ENCODE measurements at regions not wholly inside any gene's neighbourhood (a gene's known extent, or its start where the extent isn't known, plus 50 kb on each side); places are given as distances from the start of the nearest gene placed in this dataset.
"Not testable (repeated sequence)": the region's sequence is repeated elsewhere in the genome, so short reads cannot be mapped to it uniquely, and the experiment has no call there.

DNA sequence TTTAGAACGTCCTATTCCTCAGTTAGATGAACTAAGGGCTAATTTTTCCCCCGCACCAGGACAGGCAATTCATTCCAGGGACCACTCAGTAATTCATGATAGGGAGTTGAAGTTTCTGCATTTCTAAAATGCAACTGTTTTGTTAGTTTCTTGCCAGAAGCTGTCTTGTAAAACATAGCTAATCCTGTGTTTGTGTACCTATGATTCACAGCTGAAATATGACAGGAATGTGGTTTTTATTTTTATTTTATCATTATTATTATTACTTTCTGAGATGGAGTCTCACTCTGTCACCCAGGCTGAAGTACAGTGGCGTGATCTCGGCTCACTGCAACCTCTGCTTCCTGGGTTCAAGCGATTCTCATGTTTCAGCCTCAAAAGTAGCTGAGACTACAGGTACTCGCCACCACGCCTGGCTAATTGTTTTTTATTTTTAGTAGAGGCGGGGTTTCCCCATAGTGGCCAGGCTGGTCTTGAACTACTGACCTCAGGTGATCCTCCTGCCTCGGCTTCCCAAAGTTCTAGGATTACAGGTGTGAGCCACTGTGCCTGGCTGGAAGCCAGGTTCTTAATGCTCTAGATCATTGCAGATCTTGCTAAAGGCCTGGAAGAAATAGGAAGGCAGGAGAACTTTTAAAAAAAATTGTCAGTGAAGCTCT lies 154.8 kb upstream of the FHL2 start:
- H3K9me3 Mint-ChIP-seq: no peaks in the 10 kb centered on the region
- H3K4me3 Mint-ChIP-seq: no peak overlapping the region
- intact Hi-C loops (cut with micrococcal nuclease): no loop called here
- no peaks in the 10 kb centered on the region for H3K36me3 Mint-ChIP-seq (ENCODE audit: low read depth)
- H3K27ac Mint-ChIP-seq: no peak overlapping the region
- H3K27me3 Mint-ChIP-seq: peaks cover 49% of the 10 kb centered on the region
- no peak for DNase-seq
- H3K4me1 Mint-ChIP-seq: no peaks in the 10 kb centered on the region

DNA sequence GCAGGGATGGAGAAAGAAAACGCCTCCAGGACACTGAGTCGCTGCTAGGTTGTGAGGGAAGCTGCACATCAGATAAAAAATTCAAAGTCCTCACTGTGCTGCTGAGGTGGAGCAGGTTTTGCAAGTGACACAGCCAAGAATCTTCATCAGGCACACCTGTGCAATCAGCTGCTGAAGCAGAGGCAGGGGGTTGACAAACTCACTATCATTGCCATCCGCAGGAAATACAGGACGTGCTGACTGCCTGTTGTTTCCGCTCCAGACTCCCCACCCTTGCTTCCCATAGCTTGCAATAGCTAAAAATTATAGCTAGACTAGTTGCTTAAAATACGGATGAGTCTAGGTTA lies 147.8 kb upstream of the FHL2 start:
- Mint-ChIP-seq H3K36me3 (ENCODE audit: low read depth) (no peaks in the 10 kb centered on the region), H3K27ac (no peak overlapping the region), H3K4me1 (peaks cover 4% of the 10 kb centered on the region), H3K27me3 (peaks cover 8% of the 10 kb centered on the region), H3K4me3 (no peak overlapping the region), H3K9me3 (no peaks in the 10 kb centered on the region)
- intact Hi-C loops (cut with micrococcal nuclease): loop anchor here (2.0 kb wide), 1 partner anchor 176 kb away; no protein-coding TSS in a partner anchor
- DNase-seq: peak; percentile 61

DNA sequence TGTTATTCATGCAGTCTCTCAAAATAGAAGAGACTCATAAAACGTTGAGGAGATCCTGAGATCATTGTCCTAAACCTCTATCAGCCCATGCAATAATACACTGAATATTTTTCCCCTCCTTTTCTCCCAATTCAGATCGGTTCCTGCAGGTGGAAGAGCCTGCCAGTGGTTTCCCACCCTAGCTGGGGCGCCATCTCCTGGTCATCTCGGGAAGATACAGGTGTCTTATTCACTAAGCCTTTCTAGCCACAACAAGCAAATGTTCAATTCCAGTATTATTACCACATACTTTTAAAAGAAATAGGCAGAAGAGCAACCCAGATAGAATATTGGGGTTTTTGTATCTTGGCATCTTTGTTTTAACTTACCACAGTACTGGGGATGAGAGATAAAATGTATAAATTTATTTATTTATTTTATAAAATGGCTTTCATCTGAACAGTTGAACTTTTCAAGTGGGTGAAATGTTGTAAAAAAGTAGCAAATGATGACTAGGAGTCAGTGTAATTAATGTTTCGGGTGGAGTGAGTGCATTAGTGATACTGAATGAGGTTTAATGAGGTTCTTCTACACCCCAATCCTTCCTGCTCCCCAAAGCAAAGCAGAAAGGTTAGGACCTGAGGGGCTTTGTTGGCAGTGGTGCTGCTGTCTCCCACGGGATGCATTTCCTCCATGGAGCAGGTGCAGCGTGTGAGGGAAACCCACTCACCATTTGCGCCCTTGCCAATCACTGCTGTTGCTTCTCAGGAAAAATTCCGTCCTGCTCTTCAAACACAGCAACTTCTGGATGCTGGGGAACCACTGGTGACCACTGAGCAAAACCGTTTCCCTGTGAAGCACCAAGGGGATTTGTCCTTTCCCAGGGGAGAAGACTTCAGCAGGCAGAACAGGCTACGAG lies 147.1 kb upstream of the FHL2 start:
- no peak overlapping the region for H3K27ac Mint-ChIP-seq
- DNase-seq: peak; percentile 89
- H3K9me3 Mint-ChIP-seq: no peaks in the 10 kb centered on the region
- intact Hi-C loops (cut with micrococcal nuclease): loop anchor here (2.0 kb wide), 1 partner anchor 175 kb away; no protein-coding TSS in a partner anchor
- H3K27me3 Mint-ChIP-seq: peaks cover 7% of the 10 kb centered on the region
- no peak overlapping the region for H3K4me3 Mint-ChIP-seq
- H3K4me1 Mint-ChIP-seq: peaks cover 4% of the 10 kb centered on the region
- H3K36me3 Mint-ChIP-seq (ENCODE audit: low read depth): no peaks in the 10 kb centered on the region

DNA sequence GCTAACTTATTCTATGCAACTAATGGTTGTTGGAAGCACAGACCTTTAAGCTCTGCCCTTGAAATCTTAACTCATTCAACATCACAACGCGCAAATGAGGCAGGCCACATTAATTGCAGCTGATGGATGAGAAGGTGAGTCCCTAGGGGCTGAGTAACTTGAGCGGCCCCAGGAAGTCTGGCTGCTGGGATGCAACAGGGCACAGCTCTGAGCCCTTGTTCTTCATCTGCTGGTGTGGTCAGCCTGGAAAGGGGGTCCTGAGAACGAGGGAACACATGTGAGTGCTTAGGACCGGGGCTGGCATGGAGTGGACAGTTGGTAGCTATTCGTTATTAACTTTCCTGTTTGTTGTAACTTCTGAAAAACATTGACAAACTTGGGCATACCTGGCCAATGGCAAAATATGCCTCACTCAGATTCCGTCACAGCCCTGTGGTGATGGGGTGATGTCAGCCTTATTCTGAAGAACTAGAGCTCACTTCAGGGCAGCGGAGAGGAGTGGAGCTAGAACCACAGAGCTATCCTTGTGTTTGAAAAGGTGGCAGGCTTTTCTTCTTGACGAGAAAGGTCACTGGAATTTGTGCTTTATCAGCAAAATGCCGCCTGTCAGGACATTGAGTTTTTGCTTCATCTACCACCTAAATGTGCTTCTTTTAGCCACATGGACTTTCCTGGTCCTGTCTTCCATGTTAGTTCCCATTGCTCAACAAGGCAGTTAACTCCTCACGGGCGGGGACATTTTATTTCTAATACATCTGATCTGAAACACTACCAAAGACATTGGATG lies 145.9 kb upstream of the FHL2 start:
- no peaks in the 10 kb centered on the region for H3K9me3 Mint-ChIP-seq
- no peak overlapping the region for H3K4me3 Mint-ChIP-seq
- no peaks in the 10 kb centered on the region for H3K36me3 Mint-ChIP-seq (ENCODE audit: low read depth)
- no peak overlapping the region for H3K27ac Mint-ChIP-seq
- DNase-seq: no peak
- peaks cover 3% of the 10 kb centered on the region for H3K27me3 Mint-ChIP-seq
- H3K4me1 Mint-ChIP-seq: peaks cover 6% of the 10 kb centered on the region
- intact Hi-C loops (cut with micrococcal nuclease): no loop called here

DNA sequence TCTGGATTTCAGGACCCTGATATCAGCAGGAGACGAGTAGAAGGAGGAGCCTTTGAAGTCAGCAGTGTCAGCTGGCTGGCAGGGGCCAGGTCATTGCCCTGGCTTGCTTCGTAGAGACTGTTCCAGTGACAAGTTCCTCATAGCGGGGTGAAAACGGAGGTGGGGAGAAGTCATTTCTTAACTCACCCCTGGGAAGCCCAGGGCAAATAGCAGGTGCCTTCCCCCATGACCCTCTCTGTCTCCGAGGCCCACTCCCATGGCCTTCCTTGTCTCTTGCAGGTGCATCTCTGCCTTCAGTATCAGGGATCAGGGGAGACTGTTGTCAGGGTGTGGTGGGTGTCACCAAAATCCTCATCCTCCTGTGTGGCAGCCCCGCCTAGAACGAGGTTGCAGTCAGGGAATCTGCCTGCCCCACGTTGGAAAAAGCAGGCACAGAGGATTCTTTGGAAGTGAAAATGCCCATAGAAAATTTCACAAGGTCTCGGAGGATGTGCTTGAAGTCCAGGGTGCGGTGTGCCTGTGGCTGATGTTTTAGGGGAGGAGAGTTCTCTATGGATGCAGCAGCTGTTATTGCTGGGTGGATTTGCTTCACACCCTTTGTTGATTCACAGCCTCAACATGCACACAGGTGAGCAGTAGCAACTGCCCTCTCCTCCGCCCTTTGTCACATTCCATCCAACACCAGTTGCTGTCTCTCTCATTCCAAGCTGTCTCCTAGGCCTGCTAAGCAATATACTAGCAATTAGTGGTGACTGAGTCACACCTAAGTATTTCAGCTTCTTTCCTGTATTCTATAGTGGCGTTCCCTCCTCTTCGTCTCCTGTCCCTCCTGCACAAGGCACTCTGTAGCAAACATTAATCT lies 142.6 kb upstream of the FHL2 start:
- Mint-ChIP-seq H3K27me3 (peaks cover 9% of the 10 kb centered on the region), H3K9me3 (no peaks in the 10 kb centered on the region), H3K4me3 (no peak overlapping the region), H3K27ac (no peak overlapping the region), H3K36me3 (ENCODE audit: low read depth) (no peaks in the 10 kb centered on the region), H3K4me1 (peaks cover 6% of the 10 kb centered on the region)
- DNase-seq: no peak
- intact Hi-C loops (cut with micrococcal nuclease): no loop called here

DNA sequence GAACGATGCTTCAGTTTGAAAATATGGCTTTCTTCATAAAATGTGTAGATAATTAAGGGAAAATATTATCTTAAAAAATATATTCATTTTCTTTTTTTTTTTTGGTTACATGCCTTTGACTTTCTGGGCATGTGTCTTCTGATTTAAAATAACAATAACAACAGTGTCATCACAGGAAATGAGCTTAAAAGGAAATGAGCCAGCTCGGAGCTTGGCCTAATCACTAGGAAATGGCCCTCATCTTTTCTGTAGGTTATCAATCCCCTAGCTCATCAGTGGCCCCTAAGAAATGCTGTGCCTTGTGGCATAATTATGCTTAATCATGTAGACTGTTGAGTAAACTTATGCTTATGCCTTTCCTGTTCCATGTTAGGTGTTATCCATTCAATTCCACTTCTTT lies 141.8 kb upstream of the FHL2 start:
- intact Hi-C loops (cut with micrococcal nuclease): no loop called here
- no peak overlapping the region for H3K27ac Mint-ChIP-seq
- no peak overlapping the region for H3K4me3 Mint-ChIP-seq
- H3K27me3 Mint-ChIP-seq: peaks cover 9% of the 10 kb centered on the region
- peaks cover 4% of the 10 kb centered on the region for H3K4me1 Mint-ChIP-seq
- no peak for DNase-seq
- no peaks in the 10 kb centered on the region for H3K36me3 Mint-ChIP-seq (ENCODE audit: low read depth)
- no peaks in the 10 kb centered on the region for H3K9me3 Mint-ChIP-seq

DNA sequence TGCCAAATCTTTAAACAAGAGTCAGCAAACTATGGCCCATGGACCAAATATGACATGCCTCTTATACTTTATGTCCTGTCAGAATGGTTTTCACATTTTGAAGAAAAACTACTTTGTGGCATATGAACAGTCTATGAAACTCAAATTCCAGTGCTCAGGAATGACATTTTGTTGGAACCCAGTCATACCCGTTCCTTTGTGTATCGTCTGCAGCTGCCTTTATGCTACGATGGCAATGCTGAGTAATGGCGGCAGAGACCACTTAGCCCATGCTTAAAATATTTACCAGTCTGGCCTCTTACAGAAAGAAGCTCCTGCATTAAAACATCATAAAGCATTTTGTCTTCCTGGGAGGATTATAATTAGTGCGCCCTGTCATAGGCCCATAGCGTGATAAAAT lies 140.5 kb upstream of the FHL2 start:
- DNase-seq: no peak
- intact Hi-C loops (cut with micrococcal nuclease): no loop called here
- Mint-ChIP-seq H3K36me3 (ENCODE audit: low read depth) (no peaks in the 10 kb centered on the region), H3K4me3 (no peak overlapping the region), H3K9me3 (no peaks in the 10 kb centered on the region), H3K27me3 (peaks cover 9% of the 10 kb centered on the region), H3K4me1 (peaks cover 2% of the 10 kb centered on the region), H3K27ac (no peak overlapping the region)

DNA sequence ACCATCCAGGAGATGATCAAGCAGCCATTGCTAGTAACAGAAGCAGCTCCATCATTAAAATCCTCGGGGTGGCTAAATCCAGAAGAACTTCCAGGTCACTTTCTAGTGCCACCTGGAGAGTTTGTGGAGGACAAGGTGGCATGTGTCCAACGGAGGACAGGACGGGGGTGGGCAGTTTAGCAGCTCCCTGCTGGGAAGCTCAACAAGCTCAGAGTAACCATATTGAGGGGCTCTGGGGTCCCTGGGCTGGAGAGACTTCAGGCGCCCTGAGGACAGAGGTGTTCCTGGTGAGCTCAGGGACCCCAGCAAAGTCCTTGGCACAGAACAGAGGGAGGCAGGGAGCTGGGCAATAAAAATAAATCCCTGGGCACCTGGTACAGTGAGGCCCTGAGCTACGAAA lies 140.0 kb upstream of the FHL2 start:
- H3K27me3 Mint-ChIP-seq: peaks cover 9% of the 10 kb centered on the region
- intact Hi-C loops (cut with micrococcal nuclease): no loop called here
- no peak overlapping the region for H3K27ac Mint-ChIP-seq
- peaks cover 2% of the 10 kb centered on the region for H3K4me1 Mint-ChIP-seq
- no peak overlapping the region for H3K4me3 Mint-ChIP-seq
- no peak for DNase-seq
- no peaks in the 10 kb centered on the region for H3K9me3 Mint-ChIP-seq
- H3K36me3 Mint-ChIP-seq (ENCODE audit: low read depth): no peaks in the 10 kb centered on the region

DNA sequence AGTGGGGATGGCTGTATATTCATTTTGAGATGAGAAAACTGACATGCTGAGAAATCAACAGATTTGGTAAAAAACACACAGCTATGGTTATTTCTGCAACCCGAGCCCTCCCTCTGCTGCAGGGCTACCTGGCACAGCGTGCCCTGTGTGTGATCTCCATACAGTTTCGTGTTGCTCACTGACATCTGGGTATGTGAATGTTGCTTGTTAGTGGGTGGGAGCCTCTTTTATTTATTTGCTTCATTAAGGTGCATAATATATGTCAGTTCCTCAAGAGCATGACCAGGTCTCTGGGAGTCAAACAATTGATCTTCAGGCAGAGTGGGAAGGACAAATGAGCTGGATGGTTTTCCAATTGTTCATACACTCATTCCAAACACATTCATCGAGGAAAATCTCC lies 139.1 kb upstream of the FHL2 start:
- H3K27me3 Mint-ChIP-seq: peaks cover 10% of the 10 kb centered on the region
- intact Hi-C loops (cut with micrococcal nuclease): no loop called here
- no peak for DNase-seq
- no peak overlapping the region for H3K4me3 Mint-ChIP-seq
- H3K27ac Mint-ChIP-seq: no peak overlapping the region
- H3K4me1 Mint-ChIP-seq: peaks cover 2% of the 10 kb centered on the region
- no peaks in the 10 kb centered on the region for H3K9me3 Mint-ChIP-seq
- H3K36me3 Mint-ChIP-seq (ENCODE audit: low read depth): no peaks in the 10 kb centered on the region

DNA sequence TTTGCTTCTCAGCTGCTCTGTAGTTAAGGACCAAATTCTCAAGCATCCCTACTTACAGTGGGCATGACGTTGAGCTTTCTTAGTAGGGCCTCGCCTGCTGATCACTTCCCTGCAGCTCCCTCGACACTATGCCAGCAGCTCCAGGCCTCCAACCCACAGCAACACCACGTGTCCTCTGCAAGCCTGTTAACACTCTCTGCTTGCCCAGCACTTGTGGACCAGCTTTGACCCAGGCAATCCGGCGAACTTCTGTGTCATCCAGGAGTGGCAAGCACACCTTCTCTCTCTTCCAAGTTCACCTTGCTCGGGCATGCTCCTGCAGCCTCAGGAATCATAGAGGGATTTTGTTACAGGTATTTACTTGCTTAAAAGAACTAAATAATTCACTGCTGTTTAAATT lies 138.6 kb upstream of the FHL2 start:
- Mint-ChIP-seq H3K27ac (no peak overlapping the region), H3K36me3 (ENCODE audit: low read depth) (no peaks in the 10 kb centered on the region), H3K27me3 (peaks cover 12% of the 10 kb centered on the region), H3K4me1 (peaks cover 2% of the 10 kb centered on the region), H3K9me3 (no peaks in the 10 kb centered on the region), H3K4me3 (no peak overlapping the region)
- no peak for DNase-seq
- intact Hi-C loops (cut with micrococcal nuclease): no loop called here

DNA sequence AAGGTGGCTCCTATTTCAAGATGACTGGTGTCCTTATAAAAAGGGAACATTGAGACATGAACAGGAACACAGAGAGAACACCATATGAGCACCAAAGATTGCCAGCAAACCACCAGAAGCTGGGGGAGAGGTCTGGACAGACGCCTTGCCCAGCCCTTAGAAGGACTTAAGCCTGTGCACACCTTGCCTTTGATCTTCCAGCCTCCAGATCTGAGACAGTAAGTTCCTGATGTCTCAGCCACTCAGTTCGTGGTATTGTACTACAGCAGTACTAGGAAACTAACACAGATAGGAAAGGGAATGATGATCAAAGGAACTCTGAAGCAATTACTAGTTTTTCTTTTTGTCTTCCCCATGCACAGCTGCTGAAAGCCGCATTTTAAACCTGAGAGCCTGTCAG lies 137.3 kb upstream of the FHL2 start:
- Mint-ChIP-seq H3K4me1 (peaks cover 2% of the 10 kb centered on the region), H3K36me3 (ENCODE audit: low read depth) (no peaks in the 10 kb centered on the region), H3K4me3 (no peak overlapping the region), H3K27me3 (peaks cover 12% of the 10 kb centered on the region), H3K27ac (no peak overlapping the region), H3K9me3 (no peaks in the 10 kb centered on the region)
- intact Hi-C loops (cut with micrococcal nuclease): no loop called here
- no peak for DNase-seq

DNA sequence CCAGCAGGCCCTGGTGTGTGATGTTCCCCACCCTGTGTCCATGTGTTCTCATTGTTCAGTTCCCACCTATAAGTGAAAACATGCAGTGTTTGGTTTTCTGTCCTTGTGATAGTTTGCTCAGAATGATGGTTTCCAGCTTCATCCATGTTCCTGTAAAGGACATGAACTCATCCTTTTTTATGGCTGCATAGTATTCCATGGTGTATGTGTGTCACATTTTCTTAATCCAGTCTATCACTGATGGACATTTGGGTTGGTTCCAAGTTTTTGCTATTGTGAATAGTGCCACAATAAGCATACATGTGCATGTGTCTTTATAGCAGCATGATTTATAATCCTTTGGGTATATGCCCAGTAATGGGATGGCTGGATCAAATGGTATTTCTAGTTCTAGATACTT lies 130.4 kb upstream of the FHL2 start:
- intact Hi-C loops (cut with micrococcal nuclease); H3K27me3 Mint-ChIP-seq; H3K36me3 Mint-ChIP-seq (ENCODE audit: low read depth); H3K4me1 Mint-ChIP-seq; H3K9me3 Mint-ChIP-seq; H3K4me3 Mint-ChIP-seq; H3K27ac Mint-ChIP-seq: not testable (repeated sequence)
- peak; percentile 2 for DNase-seq
